ENCODE measurements at regions not wholly inside any gene's neighbourhood (a gene's known extent, or its start where the extent isn't known, plus 50 kb on each side); places are given as distances from the start of the nearest gene placed in this dataset.
"Not testable (repeated sequence)": the region's sequence is repeated elsewhere in the genome, so short reads cannot be mapped to it uniquely, and the experiment has no call there.

DNA sequence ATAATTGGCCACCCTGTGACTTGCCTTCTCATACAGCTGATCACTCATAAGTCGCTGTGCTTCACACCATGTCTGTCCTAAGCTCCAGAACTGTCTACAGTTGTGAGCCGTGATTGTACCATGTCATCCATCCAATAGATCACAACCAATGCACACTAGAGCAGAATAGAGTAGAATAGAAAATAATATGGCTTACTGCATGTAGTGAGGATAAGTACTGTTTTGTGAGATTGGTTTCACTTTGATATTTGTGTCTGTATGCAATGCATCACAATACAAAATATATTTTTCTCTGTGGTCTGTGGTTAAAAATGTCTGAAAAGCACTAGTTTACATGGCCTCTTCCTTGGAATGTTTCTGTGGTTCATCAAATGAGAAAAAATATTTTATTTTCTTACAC, 237.6 kb upstream of the PRKD1 start:
- DNase-seq = no peak

DNA sequence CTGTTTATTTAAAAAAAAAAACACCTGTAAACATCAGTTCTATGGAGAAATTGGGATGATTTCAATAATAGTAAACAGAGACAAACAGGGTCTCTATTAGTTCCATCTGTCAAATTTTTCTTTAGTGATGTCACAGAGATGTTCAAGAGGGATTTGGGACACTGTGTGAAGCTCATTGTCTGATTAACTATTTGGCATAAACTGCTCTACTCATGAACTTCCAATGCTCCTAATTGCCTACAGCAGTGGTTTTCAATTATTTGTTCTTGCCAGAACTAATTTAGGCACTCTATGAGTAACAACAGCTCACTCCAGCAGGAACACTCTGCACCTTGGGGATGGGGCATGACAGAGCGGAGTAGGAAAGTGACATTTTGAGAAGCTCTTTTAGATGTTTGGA, 250.1 kb upstream of the PRKD1 start:
- no peak for DNase-seq

DNA sequence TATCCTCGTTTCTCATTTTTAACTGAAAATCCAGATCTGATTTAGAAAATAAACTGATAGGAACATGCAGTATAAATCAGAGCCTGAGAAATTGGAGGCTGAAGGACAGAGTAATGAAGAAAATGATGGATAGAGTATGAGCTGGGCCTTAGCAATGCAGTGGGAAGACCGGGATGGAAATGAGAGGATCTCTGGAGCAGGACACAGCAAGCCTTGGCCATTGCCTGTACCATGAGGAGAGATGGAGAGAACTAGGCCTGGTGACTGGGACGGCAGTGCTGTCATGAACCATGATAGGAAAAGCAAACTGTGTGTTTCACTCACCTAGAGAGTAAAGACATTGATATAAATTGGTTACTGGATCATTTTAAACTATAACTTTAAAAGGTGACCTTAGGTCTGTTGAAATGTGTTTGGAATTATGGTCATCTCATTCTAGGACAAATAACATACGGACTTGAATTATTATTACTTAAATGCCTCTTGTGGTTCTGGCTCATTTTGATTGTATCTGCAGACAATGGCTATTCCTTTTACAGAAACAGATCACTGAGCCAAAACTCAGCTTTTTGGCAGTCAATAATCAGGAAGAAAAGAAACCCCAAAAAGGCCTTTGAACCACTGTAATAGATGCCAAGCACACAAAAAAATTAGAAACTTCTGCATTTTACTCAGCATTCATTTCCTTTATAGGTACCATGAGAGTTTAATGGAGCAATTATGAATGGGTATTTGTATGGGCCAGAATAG, 251.9 kb upstream of the PRKD1 start:
- no peak for DNase-seq

DNA sequence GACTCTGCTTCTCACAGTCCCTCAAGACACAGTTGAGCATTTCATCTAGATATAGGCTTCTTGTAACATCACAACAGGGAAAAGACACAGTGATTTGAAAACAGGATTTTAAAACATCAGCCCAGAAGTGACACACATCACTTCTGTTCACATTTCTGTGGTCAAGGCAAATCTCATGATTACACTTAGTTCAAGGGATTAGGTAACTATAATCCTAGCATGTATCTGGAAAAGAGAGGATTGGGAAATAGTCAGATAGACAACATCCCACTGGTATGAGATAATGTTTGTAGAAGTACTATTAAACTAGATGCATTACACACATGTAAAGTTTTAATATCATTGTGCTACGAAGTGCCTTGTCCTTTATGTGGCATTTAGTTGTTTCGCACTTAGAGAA, 252.6 kb upstream of the PRKD1 start:
- DNase-seq = no peak

DNA sequence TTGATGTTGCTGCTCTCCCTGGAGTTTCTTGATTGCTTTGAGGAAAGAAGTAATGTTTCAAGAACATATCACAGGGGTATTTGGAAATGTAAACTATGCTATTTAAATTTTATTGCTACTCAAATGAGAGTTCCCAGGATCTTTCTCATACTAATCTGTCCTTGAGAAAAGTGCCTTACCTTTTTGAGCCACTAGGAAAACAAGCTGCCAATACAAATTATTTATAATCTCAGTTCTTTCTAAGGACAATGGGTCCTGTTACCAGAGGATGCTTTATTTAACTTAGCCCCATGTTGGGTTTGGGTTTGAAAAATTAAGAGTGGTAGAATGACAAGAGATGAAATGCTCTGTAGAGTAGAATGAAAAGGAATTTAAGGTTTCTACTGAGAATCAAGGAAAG, 258.2 kb upstream of the PRKD1 start:
- no peak for DNase-seq

DNA sequence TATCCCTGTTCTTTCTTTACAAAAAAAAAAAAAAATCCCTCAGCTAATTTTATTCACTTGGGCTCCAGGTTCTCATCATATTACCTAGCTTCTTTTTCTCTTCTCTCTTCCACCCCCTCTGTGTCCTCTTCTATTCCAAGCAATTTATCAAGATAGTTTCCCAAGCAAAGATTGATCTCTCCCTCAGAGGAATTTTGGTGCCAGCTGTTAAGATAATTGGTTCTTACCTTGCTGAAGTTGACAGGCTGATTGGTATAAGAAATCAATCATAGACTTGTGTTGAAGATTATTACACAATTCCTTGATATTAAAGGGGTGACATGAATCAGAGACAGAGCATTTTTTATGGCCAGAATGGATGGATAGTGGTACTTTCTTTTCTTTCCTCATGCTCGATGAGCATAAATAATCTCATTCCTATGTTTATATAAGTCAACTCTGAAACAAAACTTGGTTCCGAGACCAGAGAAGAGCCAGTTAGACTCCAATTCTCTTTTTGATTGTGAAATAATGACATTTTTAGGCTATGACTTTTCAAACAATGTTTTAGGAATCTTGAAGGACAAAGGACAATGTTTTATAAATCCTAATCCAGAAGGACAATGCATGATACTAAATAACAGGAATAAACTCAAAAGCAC, 264.1 kb upstream of the PRKD1 start:
- no peak for DNase-seq

DNA sequence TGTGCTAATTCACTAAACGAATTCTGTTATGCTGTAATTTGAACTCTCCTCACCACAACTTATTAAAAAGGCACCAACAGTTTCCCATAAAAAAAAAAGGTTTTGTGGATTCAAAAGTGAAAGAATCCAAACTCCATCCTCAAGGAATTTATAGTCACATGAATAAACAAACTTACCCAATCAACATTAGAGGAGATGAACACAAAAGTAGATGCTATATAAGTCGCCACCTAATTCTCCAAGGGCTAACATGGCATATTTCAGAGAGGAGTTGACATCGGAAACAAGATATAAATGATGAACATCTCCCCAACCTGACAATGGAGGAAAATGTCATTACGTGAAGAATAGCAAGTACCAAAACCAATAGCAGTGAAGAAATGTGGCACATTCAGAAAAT, 265.5 kb upstream of the PRKD1 start:
- no peak for DNase-seq

DNA sequence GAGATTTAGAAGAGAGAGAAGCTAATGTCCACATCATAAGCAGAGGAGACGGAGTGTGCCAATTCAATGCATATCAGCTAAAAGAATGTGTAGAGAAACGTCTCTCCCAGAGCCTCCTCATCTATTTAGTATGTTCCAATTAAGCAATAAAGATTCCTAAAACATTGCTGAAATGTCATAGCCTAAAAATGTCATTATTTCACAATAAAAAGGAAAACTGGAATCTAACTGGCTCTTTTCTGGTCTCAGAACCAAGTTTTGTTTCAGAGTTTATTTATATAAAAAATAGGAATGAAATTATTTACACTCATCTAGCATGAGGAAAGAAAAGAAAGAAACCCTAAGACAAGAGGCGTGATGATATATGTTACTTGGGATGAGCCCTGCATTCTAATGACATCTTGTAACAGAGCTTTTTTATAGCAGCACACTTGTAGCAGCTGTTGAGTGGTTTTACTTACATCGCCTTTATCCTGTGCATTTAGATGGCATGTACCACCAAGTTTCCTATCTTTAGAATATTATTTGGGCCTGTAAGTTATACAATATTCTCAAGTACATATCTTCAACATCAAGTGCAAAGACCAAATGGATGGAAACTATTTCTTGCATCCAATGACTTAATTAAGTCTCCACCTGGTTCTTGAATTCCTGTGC, 266.3 kb upstream of the PRKD1 start:
- no peak for DNase-seq

DNA sequence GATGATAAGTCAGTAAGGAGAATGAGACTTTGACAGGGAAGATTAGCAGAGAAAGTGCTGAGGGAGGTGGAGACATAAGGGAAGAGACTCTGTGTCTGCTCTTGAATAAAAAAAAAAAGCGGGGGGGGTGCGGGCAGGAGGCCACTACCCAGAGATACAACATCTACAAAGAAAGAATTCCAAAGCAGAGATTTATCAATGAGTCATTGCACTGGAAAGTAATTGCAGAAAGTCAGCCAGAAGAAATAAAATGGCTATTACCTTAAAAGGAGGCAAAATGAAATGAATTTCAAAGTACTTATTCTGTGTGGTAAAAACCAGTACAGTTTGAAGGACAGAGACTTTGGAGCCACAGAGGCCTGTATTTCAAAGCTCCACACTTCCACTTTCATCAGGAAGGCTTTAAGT, 267.1 kb upstream of the PRKD1 start:
- DNase-seq = no peak

DNA sequence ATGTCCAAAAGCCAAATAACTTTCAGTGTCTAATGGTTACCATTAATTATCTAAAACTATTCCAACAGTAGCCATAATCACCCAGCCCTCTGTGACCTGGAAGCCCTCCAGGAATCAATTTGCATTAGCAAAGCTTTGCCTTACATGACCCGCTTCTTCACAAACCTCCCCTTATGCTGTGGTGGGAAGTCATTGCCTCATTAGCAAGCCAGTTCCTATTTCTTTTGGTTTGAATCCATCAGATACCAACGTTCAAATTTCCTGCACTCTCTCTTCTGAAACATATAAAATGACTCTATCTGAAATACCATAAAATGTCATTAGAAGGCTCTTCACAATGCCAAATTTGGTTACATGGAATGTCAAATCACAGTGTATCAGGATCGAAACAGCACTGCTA, 268.3 kb upstream of the PRKD1 start:
- no peak for DNase-seq

DNA sequence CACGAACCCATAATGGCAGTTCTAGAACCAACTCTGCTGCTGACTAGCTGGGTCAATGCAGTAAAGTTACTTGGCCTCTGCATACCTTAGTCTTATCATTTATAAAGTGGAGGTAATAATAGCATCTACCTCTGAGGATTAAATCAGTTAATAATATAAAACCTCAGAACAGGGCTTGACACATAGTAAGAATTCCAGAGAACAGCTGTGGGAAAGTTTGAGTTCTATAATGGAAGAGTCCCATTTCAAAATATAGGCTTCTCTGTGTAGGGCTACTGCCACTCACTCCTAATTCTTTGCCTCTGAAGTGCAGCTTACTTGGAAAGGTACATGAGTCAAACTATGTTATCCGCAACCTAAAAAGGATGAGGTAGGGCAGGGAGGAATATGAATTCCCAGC, 269.2 kb upstream of the PRKD1 start:
- DNase-seq = no peak

DNA sequence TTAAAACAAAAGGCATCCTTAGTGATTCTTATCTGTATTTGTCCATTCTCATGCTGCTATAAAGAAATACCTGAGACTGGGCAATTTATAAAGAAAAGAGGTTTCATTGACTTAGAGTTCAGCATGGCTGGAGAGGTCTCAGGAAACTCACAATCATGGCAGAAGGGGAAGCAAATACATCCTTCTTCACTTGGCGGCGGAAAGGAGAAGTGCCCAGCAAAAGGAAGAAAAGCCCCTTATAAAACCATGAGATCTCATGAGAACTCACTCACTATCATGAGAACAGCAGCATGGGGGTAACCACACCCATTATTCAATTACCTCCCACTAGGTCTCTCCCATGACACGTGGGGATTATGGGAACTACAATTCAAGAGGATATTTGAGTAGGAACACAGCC, 271.1 kb upstream of the PRKD1 start:
- not testable (repeated sequence) for DNase-seq

DNA sequence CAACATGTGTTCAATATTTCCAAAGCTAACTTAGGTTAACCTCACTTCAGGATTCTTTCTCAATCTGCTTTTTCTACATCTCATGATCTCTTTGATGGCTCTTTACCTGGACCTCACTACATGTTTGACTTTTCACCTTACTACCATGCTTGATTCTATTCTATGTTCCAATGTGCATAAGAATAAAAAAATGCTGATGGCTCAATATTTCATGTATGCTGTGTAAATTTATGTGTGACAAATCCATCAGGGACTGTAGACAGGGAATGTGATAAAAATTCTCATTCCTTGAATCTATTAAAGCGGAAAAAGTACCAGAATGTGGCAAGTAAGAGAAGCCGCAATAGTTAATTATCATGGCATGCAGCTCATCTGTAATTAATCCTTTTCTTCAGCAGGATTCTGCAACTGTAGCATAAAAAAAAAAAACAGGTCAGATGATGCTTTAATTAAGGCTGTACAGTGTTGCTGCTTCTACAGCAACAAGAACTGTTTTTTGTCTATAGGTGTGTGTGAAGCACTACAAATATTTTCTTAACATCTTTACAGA, 276.9 kb upstream of the PRKD1 start:
- no peak for DNase-seq

DNA sequence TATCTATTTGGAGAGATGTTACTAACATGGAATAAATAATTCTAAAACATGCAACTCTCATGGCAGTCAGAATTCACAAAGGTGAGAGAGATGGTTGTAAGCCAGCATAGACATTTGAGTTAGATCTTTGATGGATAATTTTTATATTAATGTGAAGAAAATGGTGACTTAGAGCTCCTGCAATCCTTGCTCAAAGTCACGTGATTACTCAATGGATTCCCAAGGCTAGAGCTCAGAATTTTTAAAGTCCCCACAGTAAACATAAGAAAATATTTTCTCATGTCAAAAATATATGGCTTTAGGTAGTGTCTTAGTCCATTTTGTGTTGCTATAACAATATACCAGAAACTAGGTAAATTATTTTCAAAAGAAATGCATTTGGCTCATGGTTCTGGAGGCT, 281.5 kb upstream of the PRKD1 start:
- DNase-seq = no peak

DNA sequence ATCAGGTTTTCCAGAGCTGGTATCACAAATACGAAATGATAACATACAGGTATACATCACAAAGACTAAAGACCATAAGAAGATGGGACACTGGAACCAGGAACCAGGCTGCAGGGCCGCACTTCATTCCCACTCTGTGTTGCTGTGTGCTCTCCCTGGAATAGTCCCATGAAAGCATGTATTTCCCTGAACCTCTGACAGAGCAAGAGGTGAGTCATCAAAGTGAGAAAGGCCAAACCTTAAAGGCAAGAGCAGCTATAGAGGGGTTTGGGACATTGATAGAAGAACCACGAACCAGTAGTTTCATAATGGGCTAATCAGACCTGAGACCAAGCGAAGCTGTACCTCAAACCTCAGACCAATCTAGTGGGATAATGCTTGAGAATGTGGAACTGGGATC, 283.0 kb upstream of the PRKD1 start:
- no peak for DNase-seq

DNA sequence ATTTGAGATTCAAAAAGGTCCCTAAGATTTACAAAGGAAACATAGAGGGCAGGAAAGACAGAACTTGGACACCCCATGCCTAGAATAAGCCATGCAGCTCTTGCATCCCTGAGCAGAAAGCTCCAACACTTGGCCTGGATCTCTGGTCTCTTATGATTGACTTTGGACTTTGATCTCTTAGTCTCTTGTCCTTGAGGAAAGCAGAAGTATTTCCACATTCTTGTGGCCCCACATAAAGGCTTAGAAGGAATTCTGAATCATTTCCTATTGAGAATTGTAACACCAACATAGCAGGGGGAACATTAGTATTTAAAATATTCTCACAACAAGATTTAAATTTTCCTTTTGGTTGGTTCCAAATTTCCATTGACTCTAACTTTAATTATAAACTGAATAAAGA, 283.7 kb upstream of the PRKD1 start:
- DNase-seq = no peak

DNA sequence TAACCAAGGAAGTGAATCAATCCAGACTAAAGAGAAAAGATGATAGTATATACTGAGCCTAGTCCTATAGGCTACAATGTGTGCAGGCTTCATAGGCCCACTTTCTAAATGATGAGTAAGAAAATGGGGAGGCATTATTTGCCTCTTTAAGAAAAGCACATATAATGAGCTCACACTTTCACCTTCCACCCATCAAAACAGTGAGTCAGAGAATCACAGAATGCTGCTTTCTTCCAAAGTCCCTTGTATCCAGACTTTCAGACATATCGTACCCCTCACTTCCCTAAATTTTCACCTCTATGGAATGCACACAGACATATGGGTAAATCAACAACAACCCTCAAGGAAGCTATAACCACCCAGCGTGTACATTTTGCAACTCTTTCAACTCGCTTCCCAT, 286.4 kb upstream of the PRKD1 start:
- no peak for DNase-seq

DNA sequence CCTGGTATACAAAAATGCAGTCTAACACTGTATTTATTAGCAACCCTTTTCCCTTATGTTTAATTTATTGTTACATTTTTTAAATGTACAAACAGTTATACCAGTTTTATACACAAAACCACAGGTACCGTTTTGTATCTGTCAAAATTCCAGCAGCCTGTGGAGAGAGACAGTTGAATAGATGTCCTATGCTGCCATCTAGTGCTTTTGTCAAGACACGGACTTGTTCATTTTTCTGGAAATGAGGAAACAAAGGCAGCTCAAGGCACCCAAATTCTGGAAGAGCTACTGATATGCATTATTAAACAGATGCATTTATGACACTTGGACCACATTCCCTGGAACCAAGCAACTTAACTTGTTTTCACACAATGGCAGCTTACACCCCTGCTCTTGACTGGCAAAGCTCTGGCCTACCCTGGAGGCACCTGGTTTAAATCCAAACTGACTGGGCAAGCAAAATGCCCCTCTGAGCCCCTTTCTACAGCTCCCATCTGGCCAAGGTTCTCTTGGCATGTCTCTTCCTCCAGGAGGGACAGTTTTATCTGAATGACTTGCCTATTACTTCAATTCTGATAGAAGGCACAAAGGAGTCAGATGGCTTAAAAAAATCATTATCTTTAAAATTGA, 286.9 kb upstream of the PRKD1 start:
- DNase-seq = no peak

DNA sequence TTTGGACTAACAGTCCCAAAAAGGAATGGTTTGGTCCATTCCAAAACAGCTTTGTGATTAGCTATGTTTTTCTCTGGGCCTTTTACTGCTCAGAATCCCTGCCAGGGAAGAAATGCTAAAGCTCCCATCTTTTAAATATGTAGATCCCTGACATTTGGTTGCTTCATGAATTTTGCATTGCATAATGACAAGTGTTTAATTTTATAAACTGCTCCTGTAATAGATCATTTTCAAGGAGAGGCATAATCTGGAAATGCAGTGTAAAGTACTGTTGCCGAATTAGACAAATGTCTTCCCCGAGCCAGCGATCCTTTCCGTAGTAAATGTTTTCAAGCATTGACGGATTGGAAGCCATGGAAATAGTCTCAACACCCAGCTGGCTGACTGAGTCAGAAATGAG, 291.3 kb upstream of the PRKD1 start:
- no peak for DNase-seq

DNA sequence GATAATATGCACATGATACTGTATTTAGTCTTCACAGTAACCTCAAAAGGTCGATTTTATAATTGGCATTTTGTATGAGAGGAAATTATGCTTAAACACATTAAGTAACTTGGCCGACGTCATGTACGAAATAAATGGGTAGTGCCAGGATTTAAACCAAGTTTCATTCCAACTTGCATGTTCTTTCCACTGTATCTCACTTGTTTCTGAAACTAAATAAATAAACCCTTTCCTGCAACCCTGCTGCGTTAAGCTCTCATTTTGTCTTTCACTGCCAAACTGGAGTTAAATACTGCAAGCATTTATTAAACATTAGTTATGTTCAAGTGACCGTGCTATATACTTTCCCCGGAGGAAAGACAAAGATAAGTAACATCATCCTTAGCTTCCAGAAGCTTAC, 293.9 kb upstream of the PRKD1 start:
- DNase-seq = no peak

DNA sequence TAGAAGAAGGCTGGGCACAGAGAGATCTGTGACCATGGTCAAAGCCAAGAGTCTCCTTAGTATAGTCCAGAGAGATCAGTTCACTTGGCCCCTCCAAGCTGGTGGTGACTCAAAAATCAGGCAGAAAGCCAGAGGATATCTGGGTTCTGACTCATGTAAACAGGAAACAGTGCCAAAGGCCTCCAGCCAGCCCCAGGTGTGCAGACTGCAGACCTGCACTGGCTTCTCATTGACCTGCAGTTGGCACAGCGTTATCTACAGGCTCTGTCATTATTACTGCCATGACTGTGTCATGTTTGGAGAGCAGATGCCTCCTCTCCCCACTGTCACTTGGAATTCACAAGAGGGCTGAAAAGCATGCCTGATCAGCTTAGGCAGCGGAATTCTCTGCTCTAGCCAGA, 295.7 kb upstream of the PRKD1 start:
- peak; percentile 70 for DNase-seq

DNA sequence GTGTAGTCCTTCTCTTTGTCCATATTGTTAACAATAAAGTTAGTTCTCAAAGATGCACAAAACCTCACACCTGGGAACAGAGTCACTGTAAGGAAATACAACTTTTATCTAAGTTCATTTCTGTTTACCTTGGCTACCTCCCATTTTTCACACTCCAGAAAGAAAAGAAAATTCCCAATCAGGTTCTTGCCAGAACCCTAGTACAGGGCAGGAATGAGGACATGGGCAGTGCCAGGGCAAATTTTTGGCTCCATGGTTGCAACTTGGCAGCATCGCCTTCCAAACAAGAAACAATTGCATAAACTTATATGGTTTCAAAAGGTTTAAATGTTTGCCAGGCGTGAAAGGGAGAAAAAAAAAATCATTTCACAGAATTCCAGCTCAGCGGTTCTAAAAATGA, 296.3 kb upstream of the PRKD1 start:
- DNase-seq = no peak

DNA sequence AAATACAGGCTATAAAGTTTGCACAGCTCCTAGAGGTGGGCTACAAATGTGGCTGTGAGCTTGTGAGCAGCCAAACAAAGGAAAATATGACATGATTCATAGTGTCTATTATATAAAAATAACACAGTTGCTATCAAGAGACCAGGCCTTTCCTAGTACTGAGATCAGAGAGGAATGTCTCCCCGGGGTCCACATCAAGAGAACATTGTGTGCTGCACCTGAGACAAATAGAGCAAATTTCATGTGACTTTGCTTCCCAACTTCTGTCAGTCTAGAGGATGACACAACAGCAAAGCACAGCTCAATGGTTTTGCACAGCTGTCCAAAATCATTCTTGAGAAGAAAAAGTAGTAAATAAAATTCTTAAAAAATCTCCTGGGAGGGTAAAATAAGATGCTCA, 297.5 kb upstream of the PRKD1 start:
- no peak for DNase-seq

DNA sequence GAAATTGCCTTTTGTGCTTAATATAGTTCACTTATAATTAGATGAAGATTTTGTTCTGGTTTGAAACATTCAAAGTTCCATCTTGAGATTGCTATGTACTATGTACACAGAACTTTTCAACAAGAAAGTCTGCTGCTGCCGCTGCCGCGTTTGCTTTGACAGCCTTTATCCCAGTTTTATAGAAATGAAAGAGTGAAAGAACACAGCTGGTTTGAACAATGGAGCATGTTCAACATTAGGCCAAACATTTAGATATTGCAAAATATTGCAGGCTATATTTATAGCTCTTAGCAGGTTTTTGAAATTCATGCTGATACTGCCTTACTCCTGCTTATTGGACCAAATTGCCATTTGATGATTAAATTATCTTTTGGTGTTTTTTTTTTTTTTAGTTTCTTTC, 299.8 kb upstream of the PRKD1 start:
- DNase-seq = no peak

Measured in T1000 (cell line).